GM12878 (cell line): ENCODE measurements at regions not wholly inside any gene's neighbourhood (a gene's known extent, or its start where the extent isn't known, plus 50 kb on each side); places are given as distances from the start of the nearest gene placed in this dataset.

Experiments
- ATAC-seq: fragments of 200-7000 bp; cut with Tn5 transposase; 3 replicates; pipeline ENCODE4 v1.9.1; 2020; ENCODE audit warnings: mild to moderate bottlenecking, moderate library complexity
- BruUV-seq: library from RNA; stranded (reverse); fragments of 400-500 nt; replicated peaks from 2 replicates; lab custom pipeline; 2021; lab: Mats Ljungman, UMichigan
- CTCF ChIA-PET: fragments of 300-600 bp; sonication (Branson Sonifier 250); formaldehyde crosslinking; extraction: SDS; loops from one replicate; lab custom pipeline; 2021; ENCODE audit warnings: inconsistent platforms; lab: Yijun Ruan, JAX
- POLR2A ChIA-PET: fragments of 350-600 bp; formaldehyde crosslinking; extraction: SDS; loops from one replicate; lab custom pipeline; 2021; ENCODE audit warnings: inconsistent platforms; lab: Charles Lee
- RAD21 ChIA-PET: fragments of 300-600 bp; sonication (Branson Sonifier 250); formaldehyde crosslinking; loops from one replicate; lab custom pipeline; 2023; ENCODE audit warnings: antibody characterized with exemption; ENCODE audit not compliant: unreplicated experiment; lab: Charles Lee
- SMC1A ChIA-PET: fragments of 300-600 bp; sonication (Branson Sonifier 250); formaldehyde crosslinking; loops from one replicate; lab custom pipeline; 2023; ENCODE audit not compliant: unreplicated experiment, uncharacterized antibody; lab: Charles Lee
- DNase-seq: peaks from one replicate; pipeline ENCODE4 v3.0.0-alpha.2; 2011; ENCODE audit warnings: low read depth, low spot score
- FAIRE-seq: peaks from 3 replicates; lab custom pipeline; 2011; peaks lifted over from hg19 to GRCh38; lab: Jason Lieb, UNC
- H2AFZ ChIP-seq: 2 replicates; pipeline ENCODE4 v1.6.0; 2011; ENCODE audit warnings: low read depth, low read length, control low read depth; ENCODE audit not compliant: control insufficient read depth
- H3K27ac ChIP-seq: 2 replicates; pipeline ENCODE4 v1.5.1; 2011; ENCODE audit warnings: control low read depth; ENCODE audit not compliant: control insufficient read depth, insufficient read depth
- H3K27me3 ChIP-seq, 2 experiments: replicated peaks in 1 of 2; 2 replicates each; pipeline versions ENCODE4 v1.6.0 to v1.6.1; 2011; ENCODE audit warnings: low read length in 1 of 2; ENCODE audit not compliant: control insufficient read depth in 2 of 2, insufficient read depth in 2 of 2
- H3K36me3 ChIP-seq, 2 experiments: 2 replicates each; pipeline ENCODE4 v1.5.1; 2011; ENCODE audit warnings: low read length in 1 of 2; ENCODE audit not compliant: control insufficient read depth in 2 of 2, insufficient read depth in 2 of 2
- H3K4me1 ChIP-seq: 2 replicates; pipeline ENCODE4 v1.6.1; 2011; ENCODE audit warnings: mild to moderate bottlenecking, low read length, moderate library complexity, mixed read lengths; ENCODE audit not compliant: control insufficient read depth, insufficient read depth
- H3K4me2 ChIP-seq: 2 replicates; pipeline ENCODE4 v1.6.0; 2011; ENCODE audit warnings: control low read depth; ENCODE audit not compliant: control insufficient read depth, insufficient read depth
- H3K4me3 ChIP-seq: fragments of 200-600 bp; sonication (generic); 2 replicates; pipeline ENCODE4 v1.5.1; 2016
- H3K79me2 ChIP-seq: 2 replicates; pipeline ENCODE4 v1.6.0; 2011; ENCODE audit warnings: low read length; ENCODE audit not compliant: control insufficient read depth, insufficient read depth
- H3K9ac ChIP-seq: 2 replicates; pipeline ENCODE4 v1.8.0; 2011; ENCODE audit warnings: low read length, control low read depth, mixed read lengths; ENCODE audit not compliant: control insufficient read depth, insufficient read depth
- H3K9me3 ChIP-seq: replicated peaks from 3 replicates; pipeline ENCODE4 v1.5.1; 2011; ENCODE audit warnings: mild to moderate bottlenecking, low read length; ENCODE audit not compliant: control insufficient read depth, insufficient read depth
- H4K20me1 ChIP-seq: 2 replicates; pipeline ENCODE4 v1.6.0; 2011; ENCODE audit not compliant: control insufficient read depth, insufficient read depth
- ATF7 ChIP-seq: fragments of 450-650 bp; IDR thresholded peaks from 2 replicates; pipeline ENCODE4 v1.6.1; 2016; ENCODE audit warnings: low read depth, mild to moderate bottlenecking
- BHLHE40 ChIP-seq, 2 experiments: fragments of 450-650 bp in 1 of 2; IDR thresholded peaks; 2 replicates each; pipeline ENCODE4 v1.6.1; 2011 to 2017; ENCODE audit warnings: low read depth in 2 of 2, borderline replicate concordance in 1 of 2, improper control_type of control experiment in 1 of 2, low read length in 1 of 2, mild to moderate bottlenecking in 1 of 2
- E2F4 ChIP-seq: IDR thresholded peaks from 2 replicates; pipeline ENCODE4 v1.6.1; 2012; ENCODE audit warnings: low read depth, low read length, improper control_type of control experiment
- E4F1 ChIP-seq: fragments of 450-650 bp; IDR thresholded peaks from 2 replicates; pipeline ENCODE4 v1.6.1; 2018; ENCODE audit warnings: borderline replicate concordance, mild to moderate bottlenecking; ENCODE audit not compliant: partially characterized antibody
- ESRRA ChIP-seq: IDR thresholded peaks from 2 replicates; pipeline ENCODE4 v1.6.1; 2012; ENCODE audit warnings: mild to moderate bottlenecking, low read length, improper control_type of control experiment
- NFXL1 ChIP-seq: fragments of 450-650 bp; IDR thresholded peaks from 2 replicates; pipeline ENCODE4 v1.6.1; 2017; ENCODE audit warnings: antibody characterized with exemption, mild to moderate bottlenecking, borderline replicate concordance
- SUPT20H ChIP-seq: IDR thresholded peaks from 2 replicates; pipeline ENCODE4 v1.6.1; 2011; ENCODE audit warnings: low read depth, mild to moderate bottlenecking, low read length, moderate library complexity, borderline replicate concordance; ENCODE audit not compliant: control insufficient read depth
- ZNF24 ChIP-seq: fragments of 450-650 bp; IDR thresholded peaks from 2 replicates; pipeline ENCODE4 v1.6.1; 2017; ENCODE audit warnings: antibody characterized with exemption, mild to moderate bottlenecking
- ZNF592 ChIP-seq: fragments of 450-650 bp; IDR thresholded peaks from 2 replicates; pipeline ENCODE4 v1.6.1; 2017; ENCODE audit warnings: mild to moderate bottlenecking, moderate library complexity
- WGBS: methylation state at CpG from one replicate; pipeline ENCODE4 v1.1.6; 2016; ENCODE audit warnings: low lambda C conversion rate; ENCODE audit not compliant: insufficient replicate concordance, insufficient coverage; ENCODE audit errors: missing lambda C conversion rate; 5-methylcytosine and 5-hydroxymethylcytosine counted together
- in situ Hi-C: fragments of 300-500 bp; cut with MboI; formaldehyde crosslinking; loops from 9 replicates; pipeline ENCODE4 v1.14.3; 2018; ENCODE audit warnings: mixed read lengths
- intact Hi-C: fragments of 100-400 bp; cut with micrococcal nuclease; formaldehyde crosslinking; loops from one replicate; pipeline ENCODE4 v1.14.2; 2022; ENCODE audit not compliant: unreplicated experiment

- H3K4me3 ChIP-seq: no peak overlapping the region
- no peak for FAIRE-seq
- no peaks in the 10 kb centered on the region for H3K36me3 ChIP-seq
- in situ Hi-C loops (no loop called here), intact Hi-C loops (no loop called here)
- H3K27ac ChIP-seq: no peak overlapping the region
- no peaks in the 10 kb centered on the region for H3K27me3 ChIP-seq
- ChIA-PET POLR2A (no interaction called here), RAD21 (no interaction called here), SMC1A (no interaction called here), CTCF (no interaction called here)
- ATAC-seq: no peak
- no peaks in the 10 kb centered on the region for H3K9me3 ChIP-seq
- no peaks in the 10 kb centered on the region for H3K79me2 ChIP-seq
- H2AFZ ChIP-seq: no peak overlapping the region
- H3K9ac ChIP-seq: no peak overlapping the region
- 87% methylated on average over 1 of the region's 1 CpG for WGBS
- no peak for DNase-seq
- BruUV-seq: no TSS peak
- H3K4me2 ChIP-seq: no peak overlapping the region
- TF ChIP-seq BHLHE40 (IDR thresholded peaks at IDR 0.05; ENCODE audit: borderline replicate concordance in 1 of 2, low read depth in 2 of 2, low read length in 1 of 2) (no peak), ZNF24 (no peak), NFXL1 (no peak)
- H4K20me1 ChIP-seq: no peaks in the 10 kb centered on the region
- H3K4me1 ChIP-seq: no peaks in the 10 kb centered on the region
Observed at GRCh38 chr5:43773478-43773844, 170.5 kb downstream of the NNT start.

- in situ Hi-C loops (no loop called here), intact Hi-C loops (no loop called here)
- 31% methylated on average over 5 of the region's 5 CpGs for WGBS
- H3K27me3 ChIP-seq: no peaks in the 10 kb centered on the region
- H3K79me2 ChIP-seq: no peaks in the 10 kb centered on the region
- DNase-seq (no peak), ATAC-seq (no peak), FAIRE-seq (no peak)
- no peaks in the 10 kb centered on the region for H3K9me3 ChIP-seq
- H3K9ac ChIP-seq: no peak overlapping the region
- RAD21 ChIA-PET: no interaction called here
- BruUV-seq: no TSS peak
- POLR2A ChIA-PET: no interaction called here
- SMC1A ChIA-PET: no interaction called here
- no peak overlapping the region for H3K27ac ChIP-seq
- no peak for TF ChIP-seq ESRRA
- no peak for TF ChIP-seq E4F1
- no peak for TF ChIP-seq SUPT20H
- TF ChIP-seq E2F4: no peak
- no peak for TF ChIP-seq ATF7
- no peak for TF ChIP-seq ZNF592
- H3K4me1 ChIP-seq: no peaks in the 10 kb centered on the region
- no peak overlapping the region for H2AFZ ChIP-seq
- no peaks in the 10 kb centered on the region for H3K36me3 ChIP-seq
- H3K4me2 ChIP-seq: no peak overlapping the region
- no peak overlapping the region for H3K4me3 ChIP-seq
- CTCF ChIA-PET: no interaction called here
- H4K20me1 ChIP-seq: no peaks in the 10 kb centered on the region
Observed at GRCh38 chr5:43772764-43773477, 169.9 kb downstream of the NNT start.
